ENCODE measurements at regions not wholly inside any gene's neighbourhood (a gene's known extent, or its start where the extent isn't known, plus 50 kb on each side); places are given as distances from the start of the nearest gene placed in this dataset.

GRCh38 chr6:139553916-139554315 is 179.5 kb upstream of the CITED2 start:
- DNase-seq, result no peak

GRCh38 chr6:139551376-139551775 is 176.9 kb upstream of the CITED2 start:
- no peak for DNase-seq

GRCh38 chr6:139550361-139550760 is 175.9 kb upstream of the CITED2 start:
- no peak for DNase-seq

GRCh38 chr6:139549561-139550070 is 175.2 kb upstream of the CITED2 start:
- no peak for DNase-seq

- DNase-seq, result no peak
These were observed 173.4 kb upstream of the CITED2 start for GRCh38 chr6:139547804-139548203.

GRCh38 chr6:139547122-139547776 is 172.8 kb upstream of the CITED2 start:
- DNase-seq, result no peak

- no peak for DNase-seq
These were observed 171.6 kb upstream of the CITED2 start for GRCh38 chr6:139546106-139546472.

- DNase-seq, result no peak
These were observed 171.0 kb upstream of the CITED2 start for GRCh38 chr6:139545206-139546105.

- DNase-seq, result no peak
These were observed 170.2 kb upstream of the CITED2 start for GRCh38 chr6:139544701-139545057.

GRCh38 chr6:139542351-139542750 is 167.9 kb upstream of the CITED2 start:
- DNase-seq, result no peak

GRCh38 chr6:139540894-139541293 is 166.4 kb upstream of the CITED2 start:
- DNase-seq, result no peak

GRCh38 chr6:139540276-139540675 is 165.8 kb upstream of the CITED2 start:
- DNase-seq, result no peak

- no peak for DNase-seq
These were observed 165.4 kb upstream of the CITED2 start for GRCh38 chr6:139539852-139540251.

- DNase-seq, result no peak
These were observed 163.9 kb upstream of the CITED2 start for GRCh38 chr6:139538366-139538765.

GRCh38 chr6:139536751-139537617 is 162.5 kb upstream of the CITED2 start:
- DNase-seq, result no peak

- no peak for DNase-seq
These were observed 160.1 kb upstream of the CITED2 start for GRCh38 chr6:139534472-139535115.

- DNase-seq, result no peak
These were observed 159.4 kb upstream of the CITED2 start for GRCh38 chr6:139533573-139534471.

GRCh38 chr6:139533171-139533570 is 158.7 kb upstream of the CITED2 start:
- no peak for DNase-seq

- DNase-seq, result no peak
These were observed 157.0 kb upstream of the CITED2 start for GRCh38 chr6:139531148-139532115.

- DNase-seq, result no peak
These were observed 156.1 kb upstream of the CITED2 start for GRCh38 chr6:139530561-139530960.

Measured in NCI-H345 (cell line).